Retina (tissue), 1 donor: ENCODE measurements at regions not wholly inside any gene's neighbourhood (a gene's known extent, or its start where the extent isn't known, plus 50 kb on each side); places are given as distances from the start of the nearest gene placed in this dataset.
"Not testable (repeated sequence)": the region's sequence is repeated elsewhere in the genome, so short reads cannot be mapped to it uniquely, and the experiment has no call there.

Experiments
- DNase-seq: peaks from one replicate; pipeline ENCODE4 v3.0.0-alpha.2; 2016

DNA sequence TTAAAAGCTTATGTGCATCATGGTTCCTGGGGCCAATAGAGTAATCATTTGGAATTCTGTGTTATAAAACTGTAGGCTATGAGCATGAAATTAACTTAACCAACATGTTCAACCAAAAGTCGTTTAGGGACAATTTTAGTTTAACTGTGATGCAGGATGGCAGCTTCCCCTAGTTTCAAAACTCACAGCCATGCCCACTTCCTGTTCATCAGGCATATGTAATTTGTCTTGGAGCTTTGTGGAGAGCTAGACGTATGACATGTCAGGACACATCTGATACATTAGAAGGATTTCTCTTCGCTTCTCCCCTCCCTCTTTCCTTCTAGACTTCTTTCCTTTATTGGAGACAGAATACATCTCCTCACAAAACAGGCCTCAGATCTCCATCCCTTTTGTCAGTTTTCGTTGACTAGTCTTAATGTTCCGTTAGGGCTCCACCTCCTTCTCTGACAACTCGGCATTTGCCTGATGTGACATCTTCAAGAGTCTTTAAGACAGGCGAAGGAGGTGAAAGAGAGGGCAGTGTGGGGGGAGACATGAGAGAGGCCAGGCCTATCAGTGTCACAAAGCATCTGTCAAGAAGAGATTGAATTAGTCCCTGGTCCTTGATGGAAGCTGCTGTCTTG lies 176.0 kb downstream of the MSX2 start:
- DNase-seq: peak; percentile 64

DNA sequence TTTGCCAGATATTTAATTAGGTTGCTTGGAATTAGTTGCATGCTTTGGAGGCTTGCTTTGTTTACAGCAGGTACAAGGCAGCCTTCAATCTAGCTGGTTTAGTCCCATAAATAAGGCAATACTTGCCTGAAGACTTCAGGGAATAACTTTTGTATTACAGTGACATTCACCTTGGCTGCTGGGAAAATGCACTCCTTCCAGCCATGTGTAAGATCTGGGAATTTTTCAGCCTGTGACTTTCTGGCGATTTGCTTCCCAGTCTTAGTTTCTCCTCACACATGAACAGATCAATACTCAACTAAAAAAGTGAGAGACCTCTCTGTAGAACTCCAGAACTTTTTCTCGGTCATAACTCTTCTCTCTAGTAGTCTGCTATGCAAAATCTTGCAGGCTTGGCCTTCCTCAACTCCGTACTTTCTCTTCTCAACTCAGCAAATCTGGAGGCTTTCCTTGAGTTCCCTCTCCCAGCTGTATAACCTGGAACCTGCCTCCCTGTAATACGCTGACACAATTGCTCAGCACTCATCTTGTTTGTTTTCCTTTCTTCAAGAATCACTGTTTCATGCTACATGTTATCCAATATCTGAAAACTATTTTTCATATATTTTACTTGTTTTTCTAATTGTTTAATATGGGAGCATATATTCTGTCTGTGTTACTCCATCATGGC lies 173.0 kb downstream of the MSX2 start:
- DNase-seq: no peak

DNA sequence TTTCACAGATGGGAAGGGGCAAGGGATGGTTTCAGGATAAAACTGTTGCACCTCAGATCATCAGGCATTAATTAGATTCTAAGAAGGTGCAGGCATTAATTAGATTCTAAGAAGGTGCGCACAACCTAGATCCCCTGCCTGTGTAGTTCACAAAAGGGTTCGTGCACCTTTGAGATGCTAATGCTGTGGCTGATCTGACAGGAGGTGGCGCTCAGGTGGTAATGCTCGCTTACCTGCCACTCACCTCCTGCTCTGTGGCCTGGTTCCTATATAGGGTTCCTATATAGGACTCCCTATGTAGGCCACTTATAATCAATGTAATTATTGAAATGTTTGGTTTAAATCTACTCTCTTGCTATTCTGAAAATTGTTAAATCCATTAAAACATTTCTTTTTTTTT lies 171.0 kb downstream of the MSX2 start:
- no peak for DNase-seq

DNA sequence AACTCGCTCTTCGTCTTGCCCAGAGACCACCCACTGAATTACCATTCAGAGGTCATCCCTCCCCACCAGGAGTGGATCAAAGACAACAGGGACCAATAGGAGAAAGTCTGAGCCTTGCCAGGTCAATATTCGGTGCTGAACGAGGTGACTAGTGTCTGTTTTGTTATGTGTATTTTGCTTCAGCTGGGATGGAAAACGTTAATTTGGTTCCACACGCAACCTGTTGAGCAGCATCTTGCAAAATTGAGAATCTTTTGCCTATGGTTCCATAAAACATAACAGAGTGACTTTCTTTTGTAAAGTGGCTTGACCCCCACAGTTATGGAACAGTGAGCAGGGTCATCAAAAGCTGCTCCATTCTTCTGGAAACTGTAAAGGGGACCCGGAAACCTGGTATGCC lies 168.4 kb downstream of the MSX2 start:
- no peak for DNase-seq

DNA sequence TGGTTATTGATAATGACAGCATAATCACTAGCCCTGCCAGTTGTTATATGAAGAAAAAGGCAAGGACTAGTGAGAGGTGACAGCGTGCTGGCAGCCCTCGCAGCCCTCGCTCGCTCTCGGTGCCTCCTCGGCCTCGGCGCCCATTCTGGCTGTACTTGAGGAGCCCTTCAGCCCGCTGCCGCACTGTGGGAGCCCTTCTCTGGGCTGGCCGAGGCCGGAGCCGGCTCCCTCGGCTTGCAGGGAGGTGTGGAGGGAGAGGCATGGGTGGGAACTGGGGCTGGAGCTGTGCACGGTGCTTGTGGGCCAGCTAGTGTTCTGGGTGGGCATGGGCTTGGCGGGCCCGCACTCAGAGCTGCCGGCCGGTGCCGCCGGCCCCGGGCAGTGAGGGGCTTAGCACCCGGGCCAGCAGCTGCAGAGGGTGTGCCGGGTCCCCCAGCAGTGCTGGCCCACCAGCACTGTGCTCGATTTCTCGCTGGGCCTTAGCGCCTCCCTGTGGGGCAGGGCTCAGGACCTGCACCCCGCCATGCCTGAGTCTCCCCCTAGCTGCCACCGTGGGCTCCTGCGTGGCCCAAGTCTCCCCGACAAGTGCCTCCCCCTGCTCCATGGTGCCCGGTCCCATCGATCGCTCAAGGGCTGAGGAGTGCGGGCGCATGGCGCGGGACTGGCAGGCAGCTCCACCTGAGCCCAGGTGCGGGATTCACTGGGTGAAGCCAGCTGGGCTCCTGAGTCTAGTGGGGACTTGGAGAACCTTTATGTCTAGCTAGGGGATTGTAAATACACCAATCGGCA lies 156.2 kb downstream of the MSX2 start:
- not testable (repeated sequence) for DNase-seq

DNA sequence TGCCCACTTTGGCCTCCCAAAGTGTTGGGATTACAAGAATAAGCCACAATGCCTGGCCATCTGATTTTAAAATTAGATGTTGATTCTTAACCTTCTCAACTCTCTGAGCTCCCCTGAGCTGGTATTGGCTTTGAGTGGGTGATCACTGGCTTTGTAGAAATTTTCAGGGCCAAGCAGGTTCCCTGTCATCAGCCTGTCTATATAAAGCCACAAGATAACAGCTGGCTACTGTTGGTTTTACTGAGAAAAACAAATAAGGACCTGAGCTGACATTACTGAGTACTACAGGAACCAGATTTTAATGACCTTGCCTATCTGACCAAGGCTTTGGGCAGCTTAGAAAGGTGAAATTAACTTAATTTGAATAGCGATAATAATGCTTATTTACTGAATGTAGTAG lies 153.6 kb downstream of the MSX2 start:
- no peak for DNase-seq

DNA sequence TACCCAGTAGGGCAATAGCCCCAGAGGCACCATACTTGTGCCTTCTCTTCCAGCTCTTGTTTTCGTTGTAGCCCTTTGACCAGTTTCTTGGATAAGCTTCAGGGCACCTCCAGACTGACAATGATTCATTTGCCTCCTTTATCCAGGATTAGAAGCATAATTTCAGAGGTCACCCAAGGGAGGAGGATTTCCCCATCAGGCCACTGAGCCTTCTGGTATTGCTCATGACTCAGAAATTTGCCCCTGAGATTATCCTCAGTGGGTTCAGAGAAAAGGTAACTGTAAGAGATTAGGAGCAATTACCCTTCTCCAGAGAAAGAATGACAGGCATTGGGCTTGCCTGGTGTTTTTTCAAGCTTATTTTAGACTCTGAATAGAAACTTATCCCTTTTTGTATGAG lies 147.9 kb downstream of the MSX2 start:
- no peak for DNase-seq

DNA sequence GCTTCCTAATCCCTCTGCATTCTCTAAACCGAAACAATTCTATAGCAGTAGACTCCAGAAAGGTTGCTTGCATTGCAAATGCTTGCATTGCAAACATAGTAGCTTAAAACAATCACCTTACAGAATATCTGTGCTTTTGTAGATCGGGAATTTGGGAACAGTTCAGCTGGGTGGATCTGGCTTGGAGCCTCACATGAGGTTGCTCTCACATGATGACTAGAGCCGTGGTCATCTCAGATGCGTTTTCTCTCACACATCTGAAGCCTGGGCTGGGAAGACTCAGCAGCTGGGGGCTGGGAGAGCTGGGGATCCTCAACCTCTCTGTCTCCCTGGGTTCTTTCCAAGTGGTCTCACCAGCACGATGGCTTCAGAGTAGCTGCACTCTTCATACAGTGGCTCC lies 127.8 kb downstream of the MSX2 start:
- no peak for DNase-seq

DNA sequence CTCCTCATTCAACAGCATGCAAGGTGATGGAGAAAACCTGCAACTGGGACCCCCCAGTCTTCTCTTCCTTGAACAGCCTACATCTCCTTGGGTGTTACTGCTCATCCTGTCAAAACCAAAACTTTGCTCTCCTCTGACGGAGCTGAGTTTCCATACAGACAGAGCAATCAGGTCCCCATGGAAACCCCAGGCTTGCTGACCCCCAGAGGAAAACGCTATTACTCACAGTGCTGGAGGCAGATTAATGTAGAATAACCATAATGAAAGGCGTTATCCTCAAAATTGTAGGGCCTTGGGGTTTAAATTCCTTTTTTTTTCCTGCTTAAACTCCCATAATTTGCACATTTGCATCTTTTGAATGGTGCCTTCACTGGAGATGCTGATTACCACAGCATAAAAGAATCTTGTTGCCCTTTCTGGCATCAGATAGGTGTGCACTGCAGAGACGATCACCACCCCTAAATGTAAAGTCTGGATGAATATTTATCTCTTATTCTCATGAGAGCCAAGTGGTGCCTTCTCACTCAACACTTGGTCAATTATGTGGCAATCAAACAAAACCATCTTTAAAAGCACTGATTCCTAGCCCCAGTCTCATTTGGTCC lies 126.3 kb downstream of the MSX2 start:
- DNase-seq: no peak

DNA sequence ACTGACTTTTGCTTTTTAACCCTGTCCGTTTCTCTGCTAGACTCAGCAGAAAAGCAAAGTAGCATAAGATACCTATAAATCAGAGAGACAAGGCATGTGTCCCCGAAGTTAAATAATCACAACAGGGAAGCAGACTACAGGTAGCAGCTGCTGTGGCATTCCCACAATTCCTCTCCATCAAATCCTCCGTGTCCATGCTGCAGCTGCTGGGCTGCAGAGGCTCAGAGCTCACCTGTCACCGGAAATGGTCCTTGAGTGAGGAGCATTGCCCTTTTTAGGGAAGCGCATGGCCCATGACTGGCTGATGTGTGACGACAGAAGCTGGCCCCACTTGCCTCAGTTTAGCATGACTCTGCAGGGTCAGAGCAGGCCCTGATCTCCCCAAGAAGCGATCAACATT lies 125.0 kb downstream of the MSX2 start:
- no peak for DNase-seq

DNA sequence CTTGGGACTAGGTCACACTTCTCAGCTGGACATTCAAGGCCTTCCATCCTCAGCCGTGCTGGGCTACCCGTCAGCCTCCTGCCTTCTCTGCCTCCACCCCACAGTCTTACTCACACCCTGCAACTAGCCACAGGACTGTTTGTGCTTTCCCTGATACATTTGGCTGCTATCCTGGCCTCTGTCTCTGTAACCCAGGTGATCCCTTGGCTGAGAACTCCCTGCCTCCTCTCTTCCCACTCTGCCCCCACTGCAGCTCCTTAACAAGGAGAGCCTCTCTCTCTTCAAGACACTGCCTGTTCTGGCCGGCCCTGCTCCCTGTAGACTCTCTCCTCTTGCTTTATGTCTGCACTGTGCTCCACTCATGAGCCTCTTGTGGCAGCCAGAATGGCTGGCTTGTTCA lies 120.6 kb downstream of the MSX2 start:
- no peak for DNase-seq

DNA sequence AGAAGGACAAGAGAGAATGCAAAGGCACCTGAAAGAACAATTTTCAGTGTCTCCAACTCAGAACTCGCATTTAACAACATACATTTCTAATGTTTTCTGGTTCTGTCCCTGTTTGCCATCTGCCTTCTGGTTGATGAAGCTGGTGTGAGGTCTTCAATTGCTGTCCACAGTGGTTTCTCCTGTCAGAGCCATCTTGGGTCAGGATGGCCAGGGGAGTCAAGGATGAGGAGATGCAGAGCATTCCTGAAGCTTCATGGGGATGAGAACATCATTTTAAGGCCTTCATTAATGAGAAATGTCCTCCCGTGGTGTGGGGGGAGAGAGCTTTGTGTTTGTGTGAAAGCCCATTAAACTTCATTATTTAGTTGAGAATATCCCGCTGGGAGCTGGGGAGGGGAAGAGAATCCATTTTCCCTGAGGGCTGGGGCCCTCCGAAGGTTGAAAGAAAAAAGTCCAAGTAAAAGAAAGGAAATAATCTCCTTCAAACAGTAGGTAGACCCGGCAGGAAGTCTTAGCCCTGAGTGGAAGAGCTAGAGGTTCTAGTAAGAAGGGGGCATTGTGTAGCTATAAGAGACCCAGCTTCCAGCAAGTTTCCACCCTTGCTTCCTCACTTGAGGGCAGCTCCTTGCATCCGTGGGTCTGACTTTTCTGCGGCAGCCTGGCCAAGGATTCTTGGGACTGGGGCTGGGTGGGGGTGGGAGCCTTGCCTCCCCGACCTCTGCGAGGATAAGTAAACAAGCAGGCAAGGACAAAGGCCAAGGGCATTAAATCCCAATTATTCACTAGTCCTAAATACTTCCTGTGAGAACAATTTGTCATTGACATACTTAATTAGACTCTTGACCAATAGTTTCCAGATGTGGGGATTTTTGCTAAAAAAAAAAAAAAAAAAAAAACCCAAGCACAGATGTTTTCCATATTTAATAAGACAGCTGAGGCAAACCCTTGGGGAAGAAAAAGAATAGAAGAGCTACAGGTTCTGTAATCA lies 119.2 kb downstream of the MSX2 start:
- peak; percentile 63 for DNase-seq

DNA sequence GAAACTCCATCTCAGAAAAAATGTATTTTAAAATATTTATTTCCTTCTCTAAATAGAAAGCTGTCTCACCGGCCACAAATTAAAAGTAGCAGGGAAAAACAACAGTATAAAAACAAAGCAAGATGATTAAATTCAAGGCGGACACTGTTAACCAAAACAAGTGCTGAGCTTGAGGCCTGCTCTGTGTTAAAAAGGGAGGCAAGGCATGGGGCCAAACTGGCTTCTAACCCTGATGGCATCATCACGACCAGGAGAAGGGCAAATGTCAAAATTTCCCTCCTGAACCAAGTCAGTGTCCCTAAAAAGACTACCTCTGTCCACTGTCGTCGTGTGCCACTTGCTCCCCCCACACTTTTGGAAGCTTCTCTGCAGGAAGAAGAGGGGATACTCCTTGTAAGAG lies 116.1 kb downstream of the MSX2 start:
- DNase-seq: no peak

DNA sequence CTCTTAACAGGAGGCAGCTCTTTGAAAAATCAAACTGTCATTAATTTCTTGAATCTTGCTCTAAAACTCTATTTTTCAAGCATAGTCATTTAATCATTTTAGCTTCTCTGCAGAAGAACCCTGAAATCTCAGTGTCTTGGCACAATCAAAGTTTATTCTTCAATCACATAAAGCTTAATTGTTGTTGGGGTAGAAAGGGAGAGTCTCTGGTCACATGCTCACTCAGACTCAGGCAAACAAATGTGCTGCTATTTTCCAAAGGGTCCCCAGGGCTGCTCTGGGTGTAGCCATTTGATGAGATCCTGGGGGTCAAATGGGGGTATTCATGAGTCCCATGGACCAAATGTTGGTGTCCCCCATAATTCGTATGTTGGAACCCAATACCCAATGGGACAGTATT lies 114.8 kb downstream of the MSX2 start:
- no peak for DNase-seq

DNA sequence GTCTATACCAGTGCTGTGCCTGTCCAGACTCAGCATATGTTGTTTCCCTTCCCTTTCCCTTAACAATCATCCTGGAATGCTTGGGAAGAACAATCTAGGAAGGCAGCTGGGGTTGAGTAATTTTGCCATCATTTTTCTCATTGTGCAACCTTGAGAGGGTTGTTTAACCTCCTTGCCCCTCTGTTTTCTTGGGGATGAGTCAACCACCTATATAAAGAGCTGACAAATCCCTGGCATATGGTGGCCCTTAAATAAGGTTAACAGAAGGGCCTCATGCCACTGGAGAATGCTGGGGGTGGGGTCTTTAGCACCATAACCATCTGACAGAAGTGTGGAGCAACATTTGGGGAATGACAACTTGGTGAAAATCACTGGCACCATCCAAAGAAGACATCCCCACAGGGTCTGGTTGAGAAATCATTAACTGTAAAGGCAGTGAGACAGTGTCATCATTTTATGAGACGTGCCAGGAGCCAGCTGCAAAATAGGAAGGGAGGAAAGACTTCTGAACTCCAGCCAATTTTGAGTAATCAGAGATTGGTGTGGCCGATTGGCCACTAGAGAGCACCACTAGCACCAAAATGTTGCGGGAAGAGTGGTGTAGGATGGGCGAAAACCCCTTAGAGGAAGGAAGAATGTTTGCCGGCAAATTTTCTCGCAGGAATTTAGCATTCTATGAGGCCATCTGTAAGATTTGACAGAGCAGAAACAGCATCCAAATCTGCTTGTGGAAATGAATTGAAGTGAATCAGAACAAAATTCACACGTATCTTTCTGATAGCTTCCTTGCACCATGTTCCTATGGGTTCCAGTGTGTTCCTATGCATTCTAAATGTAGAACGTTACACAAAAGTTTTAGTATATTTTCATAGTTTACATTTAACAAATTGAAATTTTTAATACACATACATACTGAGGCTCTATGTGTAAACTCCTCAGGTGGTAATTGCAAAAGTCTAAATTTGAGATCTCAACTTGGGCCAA lies 113.8 kb downstream of the MSX2 start:
- no peak for DNase-seq

DNA sequence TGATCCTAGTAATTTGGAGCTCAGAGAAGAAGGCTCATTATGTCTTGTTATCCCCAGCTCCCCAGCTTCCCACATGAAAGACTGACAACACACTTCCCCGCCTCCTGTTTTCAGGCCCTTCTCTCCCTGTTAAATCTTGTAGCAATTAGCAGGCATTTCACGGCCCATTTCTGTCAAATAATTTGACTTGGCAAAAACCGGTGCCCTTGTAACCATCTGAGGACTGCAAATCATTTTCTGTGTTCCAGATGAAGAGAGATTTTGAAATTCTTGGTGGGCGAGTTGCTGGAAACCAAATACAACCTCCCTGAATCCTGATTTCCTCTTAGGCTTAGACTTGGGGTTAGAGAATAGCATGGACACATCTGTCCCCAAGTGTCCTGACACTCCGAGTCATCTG lies 109.7 kb downstream of the MSX2 start:
- peak; percentile 40 for DNase-seq

DNA sequence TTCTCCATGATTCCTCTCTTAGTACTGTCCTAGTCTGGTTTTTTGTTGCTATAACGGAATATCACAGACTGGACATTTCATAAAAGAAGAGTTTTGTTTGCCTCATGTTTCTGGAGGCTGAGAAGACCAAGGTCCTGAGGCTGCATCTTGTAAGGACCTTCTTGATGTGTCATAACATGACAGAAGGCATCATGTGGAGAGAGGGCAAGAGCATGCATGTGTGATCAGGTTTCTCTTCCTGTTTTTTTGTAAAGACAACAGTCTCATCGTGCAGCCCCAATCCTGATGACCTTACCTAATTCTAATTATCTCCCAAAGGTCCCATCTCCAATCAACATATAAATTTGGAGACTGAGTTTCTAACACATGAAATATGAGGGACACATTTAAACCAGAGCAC lies 108.4 kb downstream of the MSX2 start:
- DNase-seq: no peak

DNA sequence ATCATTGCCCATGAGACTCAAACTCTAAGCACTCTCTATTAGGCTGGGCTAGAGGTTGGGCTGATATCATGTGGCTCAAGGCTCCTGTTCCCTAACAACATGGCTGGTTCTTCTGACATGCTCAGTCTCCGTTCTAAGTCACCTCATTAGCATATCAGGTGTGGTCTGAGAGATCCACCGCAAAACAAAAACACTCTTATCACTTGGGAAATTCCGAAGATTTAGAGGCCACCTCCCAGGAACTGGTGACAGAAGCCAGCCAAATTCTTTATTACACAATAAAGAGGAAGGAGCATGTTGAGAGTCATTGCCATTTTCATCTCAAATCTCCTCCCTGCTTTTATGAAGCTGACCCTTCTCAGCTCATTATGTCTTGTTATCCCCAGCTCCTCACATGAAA lies 107.6 kb downstream of the MSX2 start:
- no peak for DNase-seq

DNA sequence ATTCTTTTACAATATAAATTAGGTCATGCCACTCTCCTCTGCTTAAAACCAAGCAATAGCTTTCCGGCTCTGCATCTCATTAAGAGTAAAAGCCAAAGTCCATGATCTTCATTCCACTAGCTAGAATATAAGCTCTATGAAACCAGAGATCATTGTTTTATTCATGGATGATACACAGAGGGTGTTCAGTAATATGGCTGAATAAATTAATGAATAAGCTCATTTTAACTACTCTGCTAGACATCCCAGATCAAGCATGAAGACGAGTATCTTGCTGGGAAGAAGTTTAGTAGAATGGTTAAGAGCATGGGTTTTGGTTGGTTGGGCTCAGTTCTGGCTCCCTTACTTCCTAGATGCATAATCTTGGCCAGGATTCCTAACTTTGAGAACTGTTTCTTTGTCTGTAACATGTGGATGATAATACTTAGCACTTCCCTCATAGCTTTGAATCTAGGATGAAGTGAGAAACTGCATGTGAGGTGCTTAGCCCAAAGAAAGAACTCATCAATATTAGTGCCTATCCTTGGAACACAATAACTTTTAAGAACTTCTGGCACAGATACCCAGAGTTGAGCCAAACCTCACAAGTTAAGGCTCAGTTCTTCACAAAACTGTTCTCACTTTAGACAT lies 106.8 kb downstream of the MSX2 start:
- DNase-seq: no peak

DNA sequence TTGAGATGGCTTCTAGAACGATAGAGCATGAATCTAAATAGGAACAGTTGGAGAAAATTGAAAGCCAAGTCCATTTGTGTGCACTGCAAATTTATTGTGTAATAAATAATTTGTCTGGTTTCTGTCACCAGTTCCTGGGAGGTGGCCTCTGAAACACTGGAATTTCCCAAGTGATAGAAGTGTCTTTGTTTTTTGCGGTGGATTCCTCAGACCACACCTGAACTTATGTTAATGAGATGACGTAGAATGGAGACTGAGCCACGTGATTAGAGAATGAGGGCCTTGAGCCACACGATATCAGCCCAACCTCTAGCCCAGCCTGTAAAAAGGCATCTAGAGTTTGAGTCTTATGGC lies 105.1 kb downstream of the MSX2 start:
- no peak for DNase-seq
